HG03558 (cell line): ENCODE measurements at regions not wholly inside any gene's neighbourhood (a gene's known extent, or its start where the extent isn't known, plus 50 kb on each side); places are given as distances from the start of the nearest gene placed in this dataset.
"Not testable (repeated sequence)": the region's sequence is repeated elsewhere in the genome, so short reads cannot be mapped to it uniquely, and the experiment has no call there.

Experiments used
- ATAC-seq: cut with Tn5 transposase; IDR thresholded peaks from one replicate; pipeline ENCODE4 v1.9.1; 2021; ENCODE audit warnings: moderate number of reproducible peaks; ENCODE audit not compliant: unreplicated experiment; ENCODE audit errors: extremely low read depth

DNA sequence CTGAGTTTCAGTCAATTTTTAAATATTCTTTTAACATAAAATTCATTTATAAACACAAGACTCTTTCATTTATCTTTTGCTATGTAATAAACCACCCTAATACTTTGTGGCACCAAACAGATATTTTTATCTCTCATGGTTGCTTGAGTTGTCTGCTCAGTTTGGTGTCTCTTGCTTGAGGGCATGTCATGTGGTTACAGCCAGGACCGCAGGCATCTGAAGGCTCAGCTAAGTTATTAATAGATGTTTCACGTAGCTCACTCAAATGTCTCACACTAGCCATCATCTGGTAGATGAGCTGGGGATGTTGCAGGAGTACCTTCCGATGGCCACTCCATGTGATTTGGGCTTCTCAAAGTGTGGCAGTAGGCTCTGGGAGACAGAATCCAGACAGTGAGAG is 597.8 kb downstream of the ETNK1 start:
- no peak for ATAC-seq

DNA sequence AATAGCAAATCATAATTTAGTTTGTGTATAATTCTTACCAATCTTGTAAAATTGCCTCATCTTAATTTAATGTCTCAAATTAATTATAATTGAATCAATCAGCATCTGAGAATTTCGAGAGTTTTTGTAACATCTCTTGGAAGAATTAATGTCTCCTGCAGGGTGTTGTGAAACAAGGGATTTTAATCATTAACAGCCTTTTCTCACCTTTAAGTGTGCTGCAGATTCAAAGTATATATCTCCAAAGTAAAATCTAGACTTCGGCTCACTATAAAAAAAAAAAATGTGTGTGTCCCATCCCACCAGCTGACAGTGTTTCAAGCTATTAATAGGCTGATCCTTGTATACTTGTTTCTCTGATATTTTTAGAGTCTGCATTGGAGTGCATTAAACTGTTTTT is 603.1 kb downstream of the ETNK1 start:
- ATAC-seq = no peak

DNA sequence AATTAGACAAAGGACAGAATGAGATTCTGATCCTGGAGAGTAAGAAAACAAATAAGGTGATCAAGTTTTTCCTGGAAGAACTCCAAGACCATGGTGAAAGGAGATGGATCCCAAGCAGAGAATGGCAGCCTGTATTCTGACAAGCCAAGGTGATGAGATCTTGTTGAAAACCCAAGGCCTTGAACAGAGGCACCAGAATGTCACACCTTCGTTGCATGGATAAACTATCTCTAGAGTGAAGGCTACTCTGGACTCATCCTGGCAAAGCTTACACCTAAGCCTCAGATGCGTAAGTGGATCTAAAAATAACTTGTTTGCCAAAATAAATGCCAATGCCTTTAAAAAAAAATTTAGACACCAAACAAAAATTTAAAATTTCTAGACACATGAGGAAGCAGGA is 605.9 kb downstream of the ETNK1 start:
- no peak for ATAC-seq

DNA sequence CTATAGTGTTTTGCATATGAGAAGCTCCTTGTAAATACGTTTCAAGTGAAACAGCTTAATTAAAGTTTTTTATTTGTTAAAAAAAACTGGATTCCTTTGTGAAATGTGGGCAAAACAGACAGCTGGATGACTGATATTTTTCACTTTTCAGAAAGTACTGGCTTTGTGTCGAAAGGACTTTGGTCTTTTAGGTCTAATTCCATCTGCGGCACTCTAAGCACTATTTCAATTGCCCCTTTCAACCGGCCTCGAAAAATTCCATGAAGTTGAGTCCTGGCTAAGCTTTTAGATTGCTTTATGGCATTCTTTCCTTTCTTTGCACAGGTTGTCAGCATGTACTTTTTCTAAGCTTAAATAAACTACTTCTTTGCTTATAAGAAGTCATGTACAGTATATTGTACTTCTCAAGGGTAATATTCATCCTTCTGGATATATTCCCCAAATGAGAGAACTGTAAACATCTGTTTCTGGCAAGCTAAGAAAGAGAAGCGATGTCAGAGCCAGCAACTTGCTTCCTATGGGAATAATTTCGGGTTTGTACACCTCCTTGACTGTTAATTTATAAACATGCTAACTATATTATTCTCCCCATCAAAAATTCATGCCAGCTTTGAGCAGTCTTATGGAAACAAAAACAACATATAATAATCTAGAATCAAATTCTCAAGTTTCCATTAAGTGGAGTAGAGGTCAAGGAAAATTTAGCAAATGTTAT is 611.3 kb downstream of the ETNK1 start:
- no peak for ATAC-seq

DNA sequence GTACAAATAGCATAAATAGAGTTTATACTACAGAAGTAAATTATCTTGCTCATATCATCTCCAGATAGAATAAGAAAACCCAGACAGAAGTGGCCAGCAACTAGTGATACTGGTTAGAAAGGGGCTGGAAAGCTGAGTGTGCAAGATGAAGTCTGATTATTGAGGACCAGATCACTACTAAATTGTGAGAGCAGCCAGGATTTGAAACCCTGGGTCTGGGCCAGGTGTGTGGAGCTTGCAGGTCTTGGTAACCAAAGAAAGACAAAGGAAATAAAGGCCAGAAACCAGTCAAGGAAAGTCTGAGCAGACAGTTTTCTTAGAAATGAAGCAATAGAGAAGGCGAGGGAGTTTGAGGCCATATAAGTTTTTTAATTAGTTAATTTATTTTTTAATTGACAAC is 611.8 kb downstream of the ETNK1 start:
- no peak for ATAC-seq

DNA sequence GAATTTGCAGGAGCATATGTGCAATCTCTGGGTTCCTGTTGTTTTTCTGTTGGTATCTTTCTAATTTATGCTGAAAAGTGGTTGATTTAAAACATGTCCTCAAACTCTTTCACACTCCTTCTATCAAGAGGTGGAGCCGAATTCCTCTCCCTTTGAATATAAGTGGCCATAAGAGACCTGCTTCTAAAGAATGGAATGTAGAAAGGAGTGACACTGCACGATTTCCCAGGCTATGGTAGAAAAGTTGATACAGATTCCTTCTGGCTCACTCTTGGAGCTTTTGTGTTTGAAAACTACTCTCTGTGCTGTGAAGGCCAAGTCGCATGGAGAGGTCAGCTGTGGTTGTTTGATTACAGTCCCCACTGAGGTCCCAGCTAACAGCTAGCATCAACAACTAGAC is 613.2 kb downstream of the ETNK1 start:
- no peak for ATAC-seq

DNA sequence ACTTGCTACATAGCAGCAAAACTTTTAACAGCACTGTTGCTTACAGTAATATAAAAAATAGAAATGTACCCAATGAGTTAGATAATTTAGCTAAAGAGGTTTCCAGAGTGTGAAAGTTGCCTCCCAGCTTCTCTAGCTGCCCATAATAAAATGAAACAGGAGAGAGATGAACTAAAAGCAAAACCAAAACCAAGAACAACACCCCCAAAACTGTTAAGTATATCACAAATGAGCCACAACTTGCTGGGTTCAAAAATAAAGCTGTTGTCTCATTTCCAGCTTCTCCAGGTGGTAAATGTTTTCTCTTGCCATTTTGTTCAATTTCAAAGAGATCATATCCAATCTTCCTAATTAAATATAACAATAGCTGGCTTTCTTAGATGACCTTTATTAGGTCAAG is 614.0 kb downstream of the ETNK1 start:
- ATAC-seq = no peak

DNA sequence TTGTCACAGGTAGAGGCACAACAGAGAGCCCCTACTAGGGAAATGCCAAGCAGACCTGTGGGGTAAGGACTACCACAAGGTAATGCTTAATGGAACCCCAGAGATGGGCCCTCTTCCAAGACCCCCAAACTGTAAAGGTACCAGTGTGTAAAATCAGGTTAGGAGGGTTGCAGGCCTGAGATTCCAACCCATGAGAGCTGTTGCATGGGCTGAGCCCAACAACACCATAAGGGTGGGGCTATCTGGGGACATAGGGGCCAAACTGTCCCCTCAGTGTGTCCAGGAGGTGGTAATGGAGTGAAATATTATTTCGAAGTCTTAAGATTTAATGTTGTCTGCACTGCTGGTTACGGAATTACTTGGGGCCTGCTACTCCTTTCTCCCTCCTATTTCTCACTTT is 620.2 kb downstream of the ETNK1 start:
- no peak for ATAC-seq

DNA sequence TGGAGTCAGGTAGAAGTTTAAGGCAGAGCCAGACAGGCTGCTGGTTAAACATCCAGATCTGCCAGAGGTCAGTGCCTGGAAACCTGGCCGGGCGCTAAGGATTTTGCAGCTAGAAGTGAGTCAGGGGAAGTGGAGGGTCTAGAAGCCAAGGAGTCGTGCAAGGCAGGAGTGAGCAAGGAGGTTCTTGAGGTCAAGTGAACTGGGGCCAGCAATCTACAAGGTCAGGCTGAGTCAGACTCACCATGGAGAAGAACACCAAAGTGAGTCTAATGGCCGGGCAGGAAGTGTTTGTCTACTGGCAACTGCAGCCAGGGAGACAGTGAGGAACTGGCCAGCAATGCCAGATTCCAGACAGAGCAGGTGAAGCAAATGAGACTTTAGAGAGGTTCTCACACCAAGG is 628.2 kb downstream of the ETNK1 start:
- no peak for ATAC-seq

DNA sequence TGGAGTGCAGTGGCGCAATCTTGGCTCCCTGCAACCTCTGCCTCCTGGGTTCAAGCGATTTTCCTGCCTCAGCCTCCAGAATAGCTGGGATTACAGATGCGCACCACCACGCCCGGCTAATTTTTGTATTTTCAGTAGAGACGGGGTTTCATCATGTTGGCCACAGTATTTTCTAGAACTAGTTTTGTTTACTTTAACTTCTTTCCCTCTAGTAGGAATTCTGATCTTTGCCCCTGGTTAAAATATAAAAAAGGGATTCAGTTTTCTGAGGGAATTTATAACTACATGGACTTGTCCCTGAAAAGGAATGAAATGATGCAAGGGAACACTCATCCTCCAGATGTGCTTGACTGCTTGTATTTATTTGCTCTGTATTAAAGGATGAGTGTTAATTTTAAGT is 628.9 kb downstream of the ETNK1 start:
- ATAC-seq = not testable (repeated sequence)

DNA sequence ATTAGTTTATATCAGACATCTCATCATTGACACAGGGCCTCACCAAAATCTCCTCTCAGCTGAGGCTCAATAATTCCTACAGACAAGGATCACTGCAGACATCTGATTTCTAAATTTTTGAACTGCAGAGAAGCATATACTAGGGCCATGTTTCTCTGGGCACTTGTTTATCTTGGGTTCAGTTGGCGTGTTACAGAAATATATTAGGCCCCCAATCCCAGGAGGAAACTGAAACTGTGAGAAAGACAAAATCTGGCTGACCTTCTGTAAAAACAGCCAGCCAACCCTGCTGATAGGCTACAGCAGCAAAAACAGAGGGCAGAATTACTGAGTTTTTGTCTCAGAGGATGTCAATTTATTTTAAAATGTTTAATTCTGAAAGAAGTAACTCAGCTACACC is 634.6 kb downstream of the ETNK1 start:
- ATAC-seq = no peak

DNA sequence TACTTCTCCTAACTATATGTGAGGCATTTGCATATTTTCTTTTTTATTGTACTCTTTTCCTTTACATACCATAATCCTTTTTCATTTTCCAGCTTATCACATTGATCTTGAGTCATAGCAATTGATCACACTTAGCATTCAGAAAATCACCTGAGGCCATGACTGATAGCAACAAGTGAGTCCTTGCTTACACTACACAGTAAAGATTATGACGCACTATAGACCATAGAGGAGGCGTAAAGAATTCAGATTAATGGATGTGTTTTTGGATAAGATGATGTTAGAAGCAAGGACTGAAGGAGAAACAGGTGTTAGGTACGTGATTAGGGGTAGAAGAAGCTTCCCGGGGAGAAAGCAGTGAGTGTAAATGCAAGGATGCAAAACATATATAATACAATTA is 637.7 kb downstream of the ETNK1 start:
- no peak for ATAC-seq

DNA sequence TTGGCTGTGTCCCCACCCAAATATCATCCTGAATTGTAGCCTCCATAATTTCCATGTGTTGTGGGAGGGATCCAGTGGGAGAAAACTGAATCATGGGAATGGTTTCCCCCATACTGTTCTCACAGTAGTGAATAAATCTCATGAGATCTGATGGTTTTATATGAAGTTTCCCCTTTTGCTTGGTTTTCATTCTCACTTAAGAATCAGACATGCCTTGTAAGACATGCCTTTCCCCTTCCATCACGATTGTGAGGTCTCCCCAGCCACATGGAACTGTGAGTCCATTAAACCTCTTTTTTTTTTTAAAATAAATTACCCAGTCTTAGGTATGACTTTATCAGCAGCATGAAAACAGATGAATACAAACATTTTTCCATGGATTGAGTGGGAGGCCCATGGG is 652.9 kb downstream of the ETNK1 start:
- no peak for ATAC-seq

DNA sequence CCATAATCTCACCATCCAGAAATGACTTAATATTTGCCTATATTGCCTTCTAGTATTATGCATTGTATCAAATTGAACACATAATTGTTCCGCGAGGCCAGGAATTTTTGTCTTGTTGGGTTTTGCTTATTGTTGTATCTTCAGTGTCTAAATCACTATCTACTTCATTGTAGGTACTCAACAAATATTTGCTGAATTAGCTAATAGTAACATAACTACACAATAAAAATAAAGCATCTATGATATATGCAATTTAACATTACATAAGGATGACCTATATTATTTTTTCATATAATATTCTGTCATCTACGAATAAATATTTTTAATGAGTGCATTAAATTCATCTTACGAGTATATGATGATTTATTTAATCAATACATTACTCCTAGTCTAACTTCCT is 656.3 kb downstream of the ETNK1 start:
- no peak for ATAC-seq

DNA sequence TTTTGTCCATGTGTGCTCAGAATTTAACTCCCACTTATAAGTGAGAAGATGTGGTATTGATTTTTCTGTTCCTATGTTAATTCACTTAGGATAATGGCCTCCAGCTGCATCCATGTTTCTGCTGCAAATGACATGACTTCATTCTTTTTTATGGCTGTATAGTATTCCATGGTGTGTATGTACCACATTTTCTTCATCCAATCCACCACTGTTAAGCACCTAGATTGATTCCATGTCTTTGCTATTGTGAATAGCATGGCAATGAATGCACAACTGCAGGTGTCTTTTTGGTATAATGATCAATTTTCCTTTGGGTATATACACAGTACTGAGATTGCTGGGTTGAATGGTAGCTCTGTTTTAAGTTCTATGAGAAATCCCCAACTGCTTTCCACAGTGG is 657.7 kb downstream of the ETNK1 start:
- no peak for ATAC-seq

DNA sequence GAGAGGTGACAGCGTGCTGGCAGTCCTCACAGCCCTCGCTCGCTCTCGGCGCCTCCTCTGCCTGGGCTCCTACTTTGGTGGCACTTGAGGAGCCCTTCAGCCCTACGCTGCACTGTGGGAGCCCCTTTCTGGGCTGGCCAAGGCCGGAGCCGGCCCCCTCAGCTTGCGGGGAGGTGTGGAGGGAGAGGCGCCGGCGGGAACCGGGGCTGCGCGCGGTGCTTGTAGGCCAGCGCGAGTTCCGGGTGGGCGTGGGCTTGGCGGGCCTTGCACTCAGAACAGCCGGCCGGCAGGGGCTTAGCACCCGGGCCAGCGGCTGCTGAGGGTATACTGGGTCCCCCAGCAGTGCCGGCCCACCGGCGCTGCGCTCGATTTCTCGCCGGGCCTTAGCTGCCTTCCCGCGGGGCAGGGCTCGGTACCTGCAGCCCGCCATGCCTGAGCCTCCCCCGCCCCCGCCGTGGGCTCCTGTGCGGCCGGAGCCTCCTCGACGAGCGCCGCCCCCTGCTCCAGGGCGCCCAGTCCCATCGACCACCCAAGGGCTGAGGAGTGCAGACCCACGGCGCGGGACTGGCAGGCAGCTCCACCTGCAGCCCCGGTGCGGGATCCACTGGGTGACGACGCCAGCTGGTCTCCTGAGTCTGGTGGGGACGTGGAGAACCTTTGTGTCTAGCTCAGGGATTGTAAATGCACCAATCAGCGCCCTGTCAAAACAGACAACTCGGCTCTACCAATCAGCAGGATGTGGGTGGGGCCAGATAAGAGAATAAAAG is 661.0 kb downstream of the ETNK1 start:
- not testable (repeated sequence) for ATAC-seq

DNA sequence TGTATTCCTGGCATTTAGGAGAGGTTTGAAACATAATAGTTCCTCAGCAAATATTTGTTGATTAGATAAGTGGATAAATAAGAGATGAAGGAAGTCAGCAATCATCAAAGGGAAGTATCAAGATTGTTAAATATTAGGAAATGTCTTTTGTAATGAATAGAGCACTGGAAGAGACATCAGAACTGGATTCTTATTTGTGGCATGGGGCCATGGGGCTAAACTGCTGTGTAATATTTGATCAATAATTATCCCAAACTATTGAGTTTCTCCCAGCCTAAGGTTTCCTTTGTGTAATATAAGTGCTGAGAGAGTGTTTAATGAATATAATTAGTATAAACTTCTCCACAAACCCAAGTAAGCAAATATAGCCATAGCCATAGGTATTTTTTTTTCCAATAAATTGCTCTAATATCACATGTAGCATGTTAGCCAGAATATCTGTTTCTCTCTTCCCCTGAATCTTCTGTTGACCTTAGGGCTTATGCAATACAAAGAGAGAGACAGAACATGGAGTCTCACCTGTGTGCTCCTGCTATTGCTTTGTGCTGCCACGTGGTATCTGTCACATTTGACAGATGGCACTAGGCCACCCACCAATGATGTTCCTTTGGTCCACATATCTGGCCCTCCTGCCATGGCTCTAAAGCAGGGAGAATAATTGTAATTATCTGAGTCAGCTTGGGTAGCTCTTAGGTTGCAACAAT is 658.7 kb downstream of the SOX5 start:
- no peak for ATAC-seq

DNA sequence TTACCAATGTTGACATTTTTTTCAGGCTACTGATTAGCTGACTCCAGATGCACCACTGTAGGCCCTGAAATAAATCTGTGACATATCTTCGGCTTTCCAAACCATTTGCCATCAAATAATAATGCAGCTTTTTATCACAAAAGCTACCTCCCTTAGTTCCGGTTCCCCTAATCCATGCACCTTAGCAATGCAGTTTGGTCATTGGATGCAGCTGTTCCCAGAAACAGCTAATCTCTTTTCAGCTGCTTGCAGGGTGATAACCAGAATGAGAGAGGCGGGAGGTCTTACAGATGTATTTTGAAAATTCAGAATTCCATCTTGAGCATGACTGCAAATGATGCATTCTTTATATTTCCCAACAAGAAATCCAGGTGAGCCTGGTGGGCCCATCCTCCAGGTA is 646.2 kb downstream of the SOX5 start:
- no peak for ATAC-seq

DNA sequence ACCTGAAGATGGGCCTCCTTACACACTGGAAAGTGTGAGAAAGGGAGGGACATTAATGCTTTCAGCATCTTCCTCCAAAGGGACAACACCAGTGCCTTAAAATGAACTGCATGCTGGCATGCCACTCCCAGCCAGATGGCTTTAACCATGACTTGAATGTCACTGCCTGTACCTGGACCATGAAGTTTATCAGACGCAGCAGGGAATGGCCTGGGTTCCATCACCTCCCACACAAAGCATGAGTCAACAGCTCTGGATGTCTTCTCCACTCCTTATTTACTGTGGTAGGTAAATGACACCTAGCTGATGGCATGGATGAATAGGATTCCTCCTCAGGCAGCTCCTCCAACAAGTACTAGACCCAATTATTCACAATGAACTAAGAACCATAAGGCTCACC is 645.6 kb downstream of the SOX5 start:
- no peak for ATAC-seq

DNA sequence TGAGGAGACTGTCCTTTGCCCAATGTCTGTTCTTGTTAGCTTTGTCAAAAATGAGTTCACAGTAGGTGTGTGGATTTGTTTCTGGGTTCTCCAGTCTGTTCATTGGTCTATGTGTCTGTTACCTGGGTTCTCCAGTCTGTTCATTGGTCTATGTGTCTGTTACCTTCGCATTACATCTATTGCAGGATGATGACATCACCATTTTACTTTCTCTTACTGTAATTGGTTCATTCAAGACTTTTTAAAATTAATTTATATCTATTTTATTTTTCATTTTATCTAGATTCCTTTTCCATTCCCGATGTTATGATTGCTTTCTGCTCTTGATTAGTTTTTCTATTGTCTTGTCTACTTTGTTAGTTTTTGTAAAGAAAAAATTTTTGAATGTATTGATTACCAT is 615.5 kb downstream of the SOX5 start:
- ATAC-seq = no peak

DNA sequence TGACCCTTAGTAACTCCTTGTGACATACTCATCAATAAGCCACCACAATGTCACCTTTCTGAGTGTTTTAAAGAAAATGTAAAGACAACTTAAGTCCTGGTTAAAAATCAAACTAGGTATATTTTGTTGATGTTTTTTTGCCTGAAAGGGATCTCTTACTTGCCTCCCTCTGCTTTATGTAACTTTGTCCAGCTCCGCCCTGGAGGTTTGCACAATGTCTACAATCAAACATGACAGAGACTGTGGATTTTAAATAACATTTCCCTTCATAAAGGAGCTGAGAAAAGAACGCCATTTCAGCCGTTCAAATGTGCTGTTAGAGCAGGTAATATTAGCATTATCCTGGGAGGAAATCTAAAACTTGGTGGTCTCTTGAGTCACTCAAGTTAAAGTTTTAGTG is 613.9 kb downstream of the SOX5 start:
- ATAC-seq = no peak
